ENCODE measurements at regions not wholly inside any gene's neighbourhood (a gene's known extent, or its start where the extent isn't known, plus 50 kb on each side); places are given as distances from the start of the nearest gene placed in this dataset.

GRCh38 chr15:93235269-93235668, 146.3 kb upstream of the RGMA start:
- in situ Hi-C loops (cut with HindIII; ENCODE audit: low pct_ligation_motif_present, low sequenced_read_pairs) = no loop called here
- Histone ChIP-seq H3K4me3 (ENCODE audit: low read depth, low read length) (no peak overlapping the region), H3K27ac (no peak overlapping the region), H3K27me3 (replicated peaks) (no peaks in the 10 kb centered on the region), H3K36me3 (replicated peaks) (no peaks in the 10 kb centered on the region)
- TF ChIP-seq CTCF (IDR thresholded peaks at IDR 0.05; ENCODE audit: low read depth, low read length, missing control alignments) = no peak
- DNase-seq = no peak

- TF ChIP-seq CTCF (IDR thresholded peaks at IDR 0.05; ENCODE audit: low read depth, low read length, missing control alignments) = no peak
- Histone ChIP-seq H3K27me3 (replicated peaks) (no peaks in the 10 kb centered on the region), H3K4me3 (ENCODE audit: low read depth, low read length) (no peak overlapping the region), H3K27ac (no peak overlapping the region), H3K36me3 (replicated peaks) (no peaks in the 10 kb centered on the region)
- in situ Hi-C loops (cut with HindIII; ENCODE audit: low pct_ligation_motif_present, low sequenced_read_pairs) = no loop called here
- DNase-seq = no peak
Observed at GRCh38 chr15:93233710-93234109, 144.7 kb upstream of the RGMA start.

GRCh38 chr15:93232845-93233244, 143.8 kb upstream of the RGMA start:
- H3K27me3 ChIP-seq (replicated peaks) = no peaks in the 10 kb centered on the region
- H3K4me3 ChIP-seq (ENCODE audit: low read depth, low read length) = no peak overlapping the region
- no peak for DNase-seq
- in situ Hi-C loops (cut with HindIII; ENCODE audit: low pct_ligation_motif_present, low sequenced_read_pairs) = no loop called here
- no peak overlapping the region for H3K27ac ChIP-seq
- H3K36me3 ChIP-seq (replicated peaks) = no peaks in the 10 kb centered on the region
- TF ChIP-seq CTCF (IDR thresholded peaks at IDR 0.05; ENCODE audit: low read depth, low read length, missing control alignments) = no peak

GRCh38 chr15:93231994-93232393, 143.0 kb upstream of the RGMA start:
- H3K36me3 ChIP-seq (replicated peaks) = no peaks in the 10 kb centered on the region
- H3K4me3 ChIP-seq (ENCODE audit: low read depth, low read length) = no peak overlapping the region
- no peak for DNase-seq
- no peak overlapping the region for H3K27ac ChIP-seq
- no peak for TF ChIP-seq CTCF (IDR thresholded peaks at IDR 0.05; ENCODE audit: low read depth, low read length, missing control alignments)
- no peaks in the 10 kb centered on the region for H3K27me3 ChIP-seq (replicated peaks)
- in situ Hi-C loops (cut with HindIII; ENCODE audit: low pct_ligation_motif_present, low sequenced_read_pairs) = no loop called here

- H3K4me3 ChIP-seq (ENCODE audit: low read depth, low read length) = no peak overlapping the region
- in situ Hi-C loops (cut with HindIII; ENCODE audit: low pct_ligation_motif_present, low sequenced_read_pairs) = no loop called here
- no peak for TF ChIP-seq CTCF (IDR thresholded peaks at IDR 0.05; ENCODE audit: low read depth, low read length, missing control alignments)
- no peak for DNase-seq
- no peaks in the 10 kb centered on the region for H3K27me3 ChIP-seq (replicated peaks)
- H3K27ac ChIP-seq = no peak overlapping the region
- H3K36me3 ChIP-seq (replicated peaks) = no peaks in the 10 kb centered on the region
Observed at GRCh38 chr15:93231261-93231925, 142.4 kb upstream of the RGMA start.

GRCh38 chr15:93228546-93228945, 139.5 kb upstream of the RGMA start:
- no peak for TF ChIP-seq CTCF (IDR thresholded peaks at IDR 0.05; ENCODE audit: low read depth, low read length, missing control alignments)
- DNase-seq = no peak

More at GRCh38 chr15:93228546-93228945, 139.5 kb upstream of the RGMA start:
- in situ Hi-C loops (cut with HindIII; ENCODE audit: low pct_ligation_motif_present, low sequenced_read_pairs) = no loop called here
- Histone ChIP-seq H3K36me3 (replicated peaks) (no peaks in the 10 kb centered on the region), H3K27me3 (replicated peaks) (no peaks in the 10 kb centered on the region), H3K4me3 (ENCODE audit: low read depth, low read length) (no peak overlapping the region), H3K27ac (no peak overlapping the region)

All from brain microvascular endothelial cell (primary cell).